ENCODE measurements at regions not wholly inside any gene's neighbourhood (a gene's known extent, or its start where the extent isn't known, plus 50 kb on each side); places are given as distances from the start of the nearest gene placed in this dataset.

DNA sequence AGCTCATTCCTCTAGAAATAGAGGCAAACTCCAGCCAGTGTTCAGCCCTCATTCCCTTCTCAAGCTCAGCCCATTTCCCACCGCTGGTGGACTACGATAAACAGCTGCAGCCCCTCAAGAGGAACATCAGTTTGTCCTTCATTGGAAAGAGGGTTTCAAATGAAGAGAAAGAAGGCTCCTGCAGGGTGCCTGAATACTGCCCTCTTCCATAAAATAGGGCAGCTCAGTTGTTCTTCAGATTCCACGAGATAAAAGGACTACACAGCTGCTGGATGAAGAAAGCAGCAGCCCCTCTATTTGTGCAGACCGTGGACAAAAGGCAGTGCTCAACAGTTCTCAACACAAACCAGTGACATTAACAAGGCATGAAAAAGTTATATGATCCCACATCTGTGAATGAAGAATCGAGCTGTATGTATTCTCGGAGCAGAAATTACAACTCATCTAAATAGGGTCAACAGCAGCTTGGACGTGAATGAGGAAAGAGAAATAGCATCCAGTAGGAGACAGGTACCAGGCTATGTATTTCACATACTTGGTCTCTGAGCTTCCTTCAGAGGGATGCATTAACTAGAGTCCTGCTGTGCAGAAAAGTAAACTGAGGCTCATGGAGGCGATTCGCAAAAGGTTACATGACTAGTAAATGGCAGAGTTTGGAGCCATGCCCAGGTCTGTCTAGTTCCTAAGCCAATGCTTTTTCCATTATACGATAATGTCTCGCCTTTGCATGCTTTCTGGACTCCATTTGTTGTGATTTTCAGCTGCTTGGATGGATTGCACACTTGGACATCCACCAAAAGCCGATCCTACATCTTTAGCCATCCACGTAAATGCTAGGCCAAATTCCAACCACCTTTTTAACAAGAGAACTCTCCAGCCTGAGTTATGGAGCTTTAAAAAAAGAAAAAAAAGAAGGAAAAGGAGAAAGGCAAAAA, 301.2 kb upstream of the PPARGC1A start:
- TF ChIP-seq CTCF (IDR thresholded peaks at IDR 0.05) (no peak), POLR2A (IDR thresholded peaks at IDR 0.05) (no peak), POLR2AphosphoS5 (IDR thresholded peaks at IDR 0.05) (no peak)
